Panc1 (cell line): ENCODE measurements at regions not wholly inside any gene's neighbourhood (a gene's known extent, or its start where the extent isn't known, plus 50 kb on each side); places are given as distances from the start of the nearest gene placed in this dataset.

ENCODE experiments used
- ATAC-seq: fragments of 200-7000 bp; cut with Tn5 transposase; 2 replicates; pipeline ENCODE4 v1.9.1; 2020; ENCODE audit warnings: mild to moderate bottlenecking, moderate library complexity
- BruUV-seq: library from RNA; stranded (reverse); fragments of 400-500 nt; replicated peaks from 2 replicates; lab custom pipeline; 2021; lab: Mats Ljungman, UMichigan
- CTCF ChIA-PET: fragments of 300-600 bp; sonication (Branson Sonifier 250); formaldehyde crosslinking; loops from one replicate; lab custom pipeline; 2022; ENCODE audit warnings: antibody characterized with exemption; lab: Charles Lee
- POLR2A ChIA-PET: fragments of 300-600 bp; sonication (Branson Sonifier 250); formaldehyde crosslinking; loops from one replicate; lab custom pipeline; 2022; ENCODE audit warnings: antibody characterized with exemption; lab: Charles Lee
- DNase-seq: peaks from one replicate; pipeline ENCODE4 v3.0.0-alpha.2; 2010; ENCODE audit warnings: low read depth, low spot score
- H3K27ac ChIP-seq: 2 replicates; pipeline ENCODE4 v1.5.1; 2011; ENCODE audit warnings: mild to moderate bottlenecking, low read length, inconsistent platforms
- H3K27me3 ChIP-seq: fragments of 200-500 bp; sonication (Bioruptor generic); 2 replicates; pipeline ENCODE4 v1.6.0; 2014; ENCODE audit warnings: low read length, inconsistent platforms; ENCODE audit not compliant: control insufficient read depth, insufficient read depth
- H3K36me3 ChIP-seq: fragments of 200-500 bp; sonication (Bioruptor generic); 2 replicates; pipeline ENCODE4 v1.5.1; 2014; ENCODE audit warnings: inconsistent platforms, mild to moderate bottlenecking, low read length, moderate library complexity; ENCODE audit not compliant: control insufficient read depth, insufficient read depth
- H3K4me1 ChIP-seq: 2 replicates; pipeline ENCODE4 v1.5.1; 2011; ENCODE audit warnings: inconsistent platforms, mild to moderate bottlenecking, low read length, moderate library complexity; ENCODE audit not compliant: control insufficient read depth, insufficient read depth
- H3K4me3 ChIP-seq, 2 experiments: 2 replicates each; pipeline ENCODE4 v1.5.1; 2011 to 2012; ENCODE audit warnings: low read depth in 2 of 2, low read length in 2 of 2, mild to moderate bottlenecking in 2 of 2, inconsistent platforms in 1 of 2, moderate library complexity in 1 of 2
- H3K9me3 ChIP-seq: fragments of 200-500 bp; sonication (Bioruptor generic); 2 replicates; pipeline ENCODE4 v1.5.1; 2014; ENCODE audit warnings: low read depth, mild to moderate bottlenecking, inconsistent platforms, low read length, moderate library complexity; ENCODE audit not compliant: control insufficient read depth, insufficient read depth
- CTCF ChIP-seq: fragments of 450-650 bp; IDR thresholded peaks from 2 replicates; pipeline ENCODE4 v1.5.1; 2017; ENCODE audit warnings: mild to moderate bottlenecking
- POLR2AphosphoS5 ChIP-seq: IDR thresholded peaks from 2 replicates; pipeline ENCODE4 v1.6.1; 2012; ENCODE audit warnings: mild to moderate bottlenecking, low read depth, low read length, moderate library complexity
- REST ChIP-seq, 2 experiments: IDR thresholded peaks; 2 replicates each; pipeline ENCODE4 v1.6.1; 2011 to 2012; ENCODE audit warnings: low read depth in 2 of 2, control low read depth in 1 of 2, low read length in 1 of 2, mild to moderate bottlenecking in 1 of 2, moderate library complexity in 1 of 2; ENCODE audit not compliant: insufficient read depth in 1 of 2
- SIN3A ChIP-seq: IDR thresholded peaks from 2 replicates; pipeline ENCODE4 v1.6.1; 2012; ENCODE audit warnings: low read depth, mild to moderate bottlenecking, low read length, moderate library complexity, borderline replicate concordance; ENCODE audit not compliant: insufficient read depth
- TCF7L2 ChIP-seq: IDR thresholded peaks from 2 replicates; pipeline ENCODE4 v1.6.1; 2011; ENCODE audit warnings: mild to moderate bottlenecking, low read depth, low read length, inconsistent platforms
- in situ Hi-C: cut with HindIII; loops from 2 replicates; pipeline ENCODE4 v1.10.0; 2016; ENCODE audit warnings: low sequenced_read_pairs, low pct_unique_long_range_greater_than_20kb
- intact Hi-C: fragments of 100-400 bp; cut with micrococcal nuclease; formaldehyde crosslinking; loops from one replicate; pipeline ENCODE4 v1.10.0; 2022; ENCODE audit not compliant: unreplicated experiment

- Histone ChIP-seq H3K36me3 (no peaks in the 10 kb centered on the region), H3K4me3 (no peak overlapping the region), H3K27me3 (no peaks in the 10 kb centered on the region; the same call in 1 of the 2 replicates), H3K27ac (no peak overlapping the region), H3K9me3 (no peaks in the 10 kb centered on the region), H3K4me1 (no peaks in the 10 kb centered on the region)
- in situ Hi-C loops (no loop called here), intact Hi-C loops (no loop called here)
- DNase-seq (no peak), ATAC-seq (no peak)
- BruUV-seq, result no TSS peak
- ChIA-PET POLR2A (interaction anchor here (0.6 kb wide), 1 partner anchor 531 kb away, joined by 3 read pairs; no protein-coding TSS in a partner anchor), CTCF (no interaction called here)
- TF ChIP-seq TCF7L2 (no peak), REST (IDR thresholded peaks at IDR 0.05; ENCODE audit: insufficient read depth in 1 of 2, low read depth in 2 of 2, low read length in 1 of 2) (no peak), POLR2AphosphoS5 (no peak), CTCF (no peak), SIN3A (no peak)
These were observed 286.7 kb downstream of the SHOX2 start for GRCh38 chr3:157819270-157820156.

- BruUV-seq, result no TSS peak
- no peak overlapping the region for H3K27ac ChIP-seq
- no peak for TF ChIP-seq POLR2AphosphoS5
- TF ChIP-seq TCF7L2, result no peak
- TF ChIP-seq CTCF, result no peak
- TF ChIP-seq REST (IDR thresholded peaks at IDR 0.05; ENCODE audit: insufficient read depth in 1 of 2, low read depth in 2 of 2, low read length in 1 of 2), result no peak
- no peak for TF ChIP-seq SIN3A
- in situ Hi-C loops (no loop called here), intact Hi-C loops (no loop called here)
- DNase-seq (no peak), ATAC-seq (no peak)
- H3K27me3 ChIP-seq, result no peaks in the 10 kb centered on the region; the same call in 1 of the 2 replicates
- POLR2A ChIA-PET, result no interaction called here
- no peak overlapping the region for H3K4me3 ChIP-seq
- no peaks in the 10 kb centered on the region for H3K9me3 ChIP-seq
- CTCF ChIA-PET, result no interaction called here
- no peaks in the 10 kb centered on the region for H3K36me3 ChIP-seq
- no peaks in the 10 kb centered on the region for H3K4me1 ChIP-seq
These were observed 289.3 kb downstream of the SHOX2 start for GRCh38 chr3:157816896-157817295.
